KOPT-K1 (cell line): ENCODE measurements at regions not wholly inside any gene's neighbourhood (a gene's known extent, or its start where the extent isn't known, plus 50 kb on each side); places are given as distances from the start of the nearest gene placed in this dataset.
"Not testable (repeated sequence)": the region's sequence is repeated elsewhere in the genome, so short reads cannot be mapped to it uniquely, and the experiment has no call there.

Experiments used
- H3K27ac ChIP-seq: fragments of 200-600 bp; sonication (generic); 2 replicates; pipeline ENCODE4 v1.5.1; 2016; ENCODE audit warnings: antibody characterized with exemption, mild to moderate bottlenecking, low read depth, low read length; ENCODE audit not compliant: poor library complexity, severe bottlenecking
- H3K36me3 ChIP-seq: fragments of 200-600 bp; sonication (generic); 2 replicates; pipeline ENCODE4 v1.5.1; 2017; ENCODE audit warnings: antibody characterized with exemption, mild to moderate bottlenecking, low read length, moderate library complexity; ENCODE audit not compliant: insufficient read depth
- H3K9me3 ChIP-seq: fragments of 200-600 bp; sonication (generic); 2 replicates; pipeline ENCODE4 v1.5.1; 2017; ENCODE audit warnings: antibody characterized with exemption, low read length, mild to moderate bottlenecking; ENCODE audit not compliant: insufficient read depth, poor library complexity, severe bottlenecking

DNA sequence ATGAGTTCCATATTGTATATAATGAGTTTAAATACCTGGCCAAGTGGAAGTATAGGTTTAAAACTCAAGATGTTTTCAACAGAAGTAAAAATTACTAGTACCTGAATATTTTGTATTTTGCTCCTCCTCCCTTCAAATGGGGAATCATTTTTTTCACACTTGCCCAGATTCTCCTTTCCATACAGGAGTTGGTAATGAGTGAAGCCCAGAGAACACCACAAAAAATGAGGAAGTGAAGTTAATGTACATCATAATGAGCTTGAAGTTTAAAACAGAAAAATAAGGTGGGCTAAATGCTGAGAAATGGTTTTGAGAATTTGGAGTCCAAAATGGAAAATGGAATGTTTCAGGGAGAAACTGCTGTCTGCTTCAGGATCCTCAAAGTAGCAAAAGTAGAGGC, 364.8 kb upstream of the EMCN start:
- Histone ChIP-seq H3K27ac (no peak overlapping the region), H3K36me3 (no peaks in the 10 kb centered on the region), H3K9me3 (peaks cover 11% of the 10 kb centered on the region)

DNA sequence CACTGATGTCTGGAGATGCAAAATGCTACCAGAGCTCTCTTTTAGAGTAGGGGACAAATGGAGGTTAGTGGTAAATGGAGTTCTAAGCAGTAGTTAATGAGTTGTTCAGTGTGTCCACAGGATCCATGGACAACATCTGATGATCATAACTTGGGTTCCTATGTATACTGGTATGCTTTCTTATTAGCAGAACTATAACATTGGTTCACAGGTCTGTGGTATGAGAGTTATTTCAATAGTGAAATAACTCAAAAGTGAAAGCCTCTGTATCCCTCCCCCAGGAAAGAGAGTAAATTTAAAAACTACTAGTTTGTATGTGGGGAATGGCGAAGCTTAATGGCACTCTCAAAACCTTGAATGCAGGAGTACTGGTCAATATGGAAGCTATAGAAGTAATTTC, 363.5 kb upstream of the EMCN start:
- no peak overlapping the region for H3K27ac ChIP-seq
- no peaks in the 10 kb centered on the region for H3K36me3 ChIP-seq
- peaks cover 11% of the 10 kb centered on the region for H3K9me3 ChIP-seq

DNA sequence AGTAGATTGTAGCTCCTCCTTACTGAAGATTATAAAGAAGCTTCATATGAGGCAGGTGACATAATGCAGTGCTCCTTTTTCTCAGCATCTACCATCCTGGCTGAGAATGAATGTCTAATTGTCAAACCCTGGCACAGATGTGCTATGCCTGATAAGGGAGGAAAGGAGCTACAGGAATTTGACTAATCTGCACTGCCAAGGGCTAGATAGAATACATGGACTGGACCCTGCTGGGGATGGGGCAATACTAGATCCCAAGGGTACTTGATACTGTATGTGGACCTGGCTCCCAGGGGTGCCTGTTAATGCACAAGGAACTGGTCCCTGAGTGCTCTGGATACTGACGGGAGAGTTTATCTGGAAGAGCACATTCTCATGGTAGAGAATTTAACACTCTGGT, 362.2 kb upstream of the EMCN start:
- H3K9me3 ChIP-seq, result peaks cover under 1% of the 10 kb centered on the region
- H3K27ac ChIP-seq, result no peak overlapping the region
- no peaks in the 10 kb centered on the region for H3K36me3 ChIP-seq

DNA sequence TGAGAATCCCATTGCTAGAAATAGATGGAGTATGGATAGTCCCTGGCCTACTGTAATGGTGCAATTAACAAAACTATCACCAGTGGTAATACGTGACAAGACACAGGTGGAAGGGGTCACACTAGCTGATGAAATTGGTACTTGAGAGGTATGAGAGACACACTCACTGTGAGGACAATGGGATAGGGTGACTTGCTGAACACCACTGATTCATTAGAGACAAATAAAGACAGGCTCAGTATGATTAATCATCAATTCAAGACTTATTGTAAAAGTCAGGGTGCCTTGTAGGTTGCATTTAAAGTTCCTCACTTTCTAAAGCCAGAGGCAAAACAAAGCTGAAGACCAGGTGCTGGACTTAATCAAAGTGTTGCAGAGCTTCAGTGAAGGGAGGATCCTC, 361.6 kb upstream of the EMCN start:
- H3K9me3 ChIP-seq, result no peaks in the 10 kb centered on the region
- no peaks in the 10 kb centered on the region for H3K36me3 ChIP-seq
- no peak overlapping the region for H3K27ac ChIP-seq

DNA sequence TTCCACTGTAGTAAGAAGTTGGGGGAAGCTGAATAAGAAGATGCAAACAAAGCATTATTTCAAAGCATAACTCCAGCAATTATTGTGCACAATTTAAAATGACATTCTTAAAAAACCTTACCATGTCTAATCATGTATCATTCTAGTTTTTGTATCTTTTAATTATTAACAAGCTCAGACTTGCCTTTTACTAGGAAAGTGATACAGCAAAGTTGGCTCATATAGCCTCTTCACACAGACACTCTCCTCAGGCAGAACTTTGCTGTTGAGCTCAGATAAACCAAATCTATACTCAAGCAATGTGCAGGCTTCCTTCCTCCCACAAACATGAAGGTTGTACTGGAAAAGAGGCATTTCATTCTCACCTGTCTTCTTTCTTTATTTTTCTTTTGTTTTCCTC, 358.7 kb upstream of the EMCN start:
- no peak overlapping the region for H3K27ac ChIP-seq
- no peaks in the 10 kb centered on the region for H3K9me3 ChIP-seq
- no peaks in the 10 kb centered on the region for H3K36me3 ChIP-seq

DNA sequence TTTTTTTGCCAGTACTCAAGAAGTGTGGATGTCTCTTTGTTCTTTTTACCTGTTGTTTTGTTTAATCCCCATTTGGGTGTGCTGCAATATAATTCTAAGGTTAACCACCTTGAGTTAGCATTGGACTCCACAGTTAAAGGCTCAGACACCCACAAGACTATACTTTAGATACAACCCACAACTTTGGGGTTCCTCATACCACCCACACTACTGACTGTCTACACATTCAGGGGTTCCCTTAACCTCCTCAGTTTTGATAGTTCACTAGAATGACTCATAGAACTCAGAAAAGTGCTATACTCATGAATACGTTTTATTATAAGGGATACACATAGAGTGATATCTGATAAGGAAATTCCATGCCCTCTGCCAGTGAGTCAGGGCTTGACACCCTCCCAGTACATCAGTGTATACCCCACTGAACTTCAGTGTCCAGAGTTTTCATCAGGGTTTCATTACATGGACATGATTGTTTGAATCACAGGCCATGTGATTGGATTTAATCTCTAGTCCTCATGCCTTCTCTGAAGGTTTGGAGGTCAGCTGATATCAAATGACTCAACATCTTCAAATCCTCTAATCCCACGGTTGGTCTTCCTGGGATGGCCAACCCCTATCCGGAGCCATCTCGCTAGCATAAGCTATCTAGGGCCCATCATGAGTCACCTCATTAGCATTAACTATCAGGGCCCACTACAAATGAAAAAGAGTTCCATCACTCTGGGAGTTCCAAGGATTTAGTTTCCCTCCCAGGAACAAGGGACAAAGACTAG, 357.7 kb upstream of the EMCN start:
- H3K9me3 ChIP-seq, result no peaks in the 10 kb centered on the region
- no peaks in the 10 kb centered on the region for H3K36me3 ChIP-seq
- no peak overlapping the region for H3K27ac ChIP-seq

DNA sequence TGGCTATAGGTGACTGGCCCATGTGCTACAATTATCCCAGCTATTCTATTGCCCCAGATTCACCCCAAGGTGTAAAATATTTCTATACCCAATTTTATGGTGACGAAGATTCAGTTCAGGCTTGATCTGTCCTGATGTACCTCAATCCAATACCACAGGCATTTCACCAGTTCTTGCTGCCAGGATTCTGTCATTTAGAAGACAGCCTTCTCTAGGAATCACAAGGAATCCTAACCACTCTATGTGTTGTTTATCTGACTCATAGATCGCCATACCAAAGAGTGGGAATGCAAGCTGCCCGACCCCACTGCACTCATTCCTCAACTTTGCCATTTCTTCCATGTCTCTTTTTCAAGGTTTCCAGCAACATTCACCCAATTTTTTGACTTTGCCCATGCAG, 355.0 kb upstream of the EMCN start:
- no peak overlapping the region for H3K27ac ChIP-seq
- no peaks in the 10 kb centered on the region for H3K9me3 ChIP-seq
- no peaks in the 10 kb centered on the region for H3K36me3 ChIP-seq

DNA sequence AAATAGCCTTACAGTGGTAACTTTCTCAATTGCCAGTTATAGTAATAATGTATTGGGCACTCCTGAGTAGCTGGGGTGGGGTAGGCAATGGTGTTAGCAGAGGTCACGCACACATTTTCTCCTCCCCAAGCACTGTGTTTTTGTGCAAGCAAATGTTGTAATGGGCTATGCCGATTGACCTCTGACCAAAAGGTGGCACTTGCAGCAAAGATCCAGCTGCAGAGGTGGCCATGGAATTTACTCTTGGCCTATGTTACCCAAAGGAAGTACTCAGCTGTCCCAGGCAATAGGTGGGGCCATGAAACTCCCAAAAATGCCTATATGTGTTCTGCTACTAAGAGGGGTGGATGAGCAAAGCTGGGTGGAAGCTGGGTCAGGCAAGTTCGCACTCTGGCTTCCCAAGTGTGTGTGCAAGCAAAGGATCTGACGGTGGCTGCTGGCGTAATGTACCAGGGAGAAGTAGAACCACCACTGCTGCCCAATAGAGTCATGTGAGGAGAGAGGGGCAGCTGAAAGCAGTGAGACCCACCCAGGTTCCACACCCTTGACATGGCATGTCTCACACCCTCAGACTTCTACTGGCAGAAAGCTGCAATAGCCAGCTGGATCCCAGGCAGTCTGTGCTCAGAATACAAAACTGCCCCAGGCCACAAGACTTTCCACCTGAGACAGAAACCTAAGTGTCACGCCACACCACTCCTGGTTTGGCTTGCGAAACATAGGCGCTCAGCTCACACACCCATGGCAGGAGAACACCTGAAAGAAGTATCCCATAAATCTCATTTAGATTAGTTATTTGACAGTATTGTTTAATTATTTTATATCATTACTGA, 353.3 kb upstream of the EMCN start:
- Histone ChIP-seq H3K9me3 (no peaks in the 10 kb centered on the region), H3K36me3 (no peaks in the 10 kb centered on the region), H3K27ac (no peak overlapping the region)

DNA sequence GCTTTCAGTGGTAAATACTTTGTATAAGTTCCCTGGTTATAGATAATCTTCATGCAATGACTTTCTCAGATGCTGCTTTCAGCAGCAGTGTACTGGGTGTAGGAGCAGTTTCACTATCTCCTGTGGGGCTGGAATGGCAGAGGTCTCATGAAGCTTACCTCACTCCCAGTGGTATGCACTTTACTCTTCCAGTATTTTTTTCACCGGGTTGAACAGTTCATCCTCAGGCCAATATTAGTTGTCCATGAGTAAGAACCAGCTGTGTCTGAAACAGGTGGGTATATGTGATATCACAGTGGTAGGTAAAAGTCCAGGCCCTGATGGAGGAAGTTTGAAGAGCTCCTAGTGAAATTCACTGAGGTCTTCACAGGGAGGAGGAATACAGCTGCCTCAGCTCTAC, 351.5 kb upstream of the EMCN start:
- no peak overlapping the region for H3K27ac ChIP-seq
- H3K36me3 ChIP-seq, result no peaks in the 10 kb centered on the region
- H3K9me3 ChIP-seq, result no peaks in the 10 kb centered on the region

DNA sequence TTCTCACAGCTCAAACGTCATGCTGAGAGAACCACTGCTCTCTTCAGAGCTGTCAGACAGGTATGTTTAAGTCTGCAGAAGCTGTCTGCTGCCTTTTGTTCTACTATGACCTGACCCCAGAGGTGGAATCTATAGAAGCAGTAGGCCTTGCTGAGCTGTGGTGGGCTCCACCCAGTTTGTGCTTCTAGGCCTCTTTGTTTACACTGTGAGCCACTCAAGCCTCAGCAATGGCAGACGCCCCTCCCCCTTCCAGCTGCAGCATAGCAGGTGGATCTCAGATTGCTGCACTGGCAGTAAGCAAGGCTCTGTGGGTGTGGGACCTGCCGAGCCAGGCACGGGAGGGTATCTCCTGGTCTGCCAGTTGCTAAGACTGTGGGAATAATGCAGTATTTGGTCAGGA, 350.5 kb upstream of the EMCN start:
- H3K27ac ChIP-seq, H3K9me3 ChIP-seq, H3K36me3 ChIP-seq: not testable (repeated sequence)

DNA sequence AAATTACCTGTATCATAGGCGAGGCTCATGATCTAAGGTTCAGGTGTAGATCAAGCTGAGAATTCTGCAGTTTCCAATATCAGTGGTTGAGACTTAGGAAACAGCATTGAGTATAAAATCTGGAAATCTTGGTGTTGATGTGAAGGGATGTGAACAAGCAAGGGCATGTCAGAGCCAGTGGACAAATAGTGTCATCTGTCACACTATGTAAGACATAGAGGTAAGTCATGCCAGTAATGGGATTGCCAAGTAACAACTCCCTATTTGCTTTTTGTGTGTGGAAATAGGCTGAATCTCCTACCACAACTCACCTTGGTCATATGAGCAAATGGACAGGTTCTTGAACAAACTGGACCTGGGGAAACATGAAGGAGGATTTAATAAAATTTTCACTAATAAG, 334.5 kb upstream of the EMCN start:
- H3K36me3 ChIP-seq, result no peaks in the 10 kb centered on the region
- H3K27ac ChIP-seq, result no peak overlapping the region
- no peaks in the 10 kb centered on the region for H3K9me3 ChIP-seq

DNA sequence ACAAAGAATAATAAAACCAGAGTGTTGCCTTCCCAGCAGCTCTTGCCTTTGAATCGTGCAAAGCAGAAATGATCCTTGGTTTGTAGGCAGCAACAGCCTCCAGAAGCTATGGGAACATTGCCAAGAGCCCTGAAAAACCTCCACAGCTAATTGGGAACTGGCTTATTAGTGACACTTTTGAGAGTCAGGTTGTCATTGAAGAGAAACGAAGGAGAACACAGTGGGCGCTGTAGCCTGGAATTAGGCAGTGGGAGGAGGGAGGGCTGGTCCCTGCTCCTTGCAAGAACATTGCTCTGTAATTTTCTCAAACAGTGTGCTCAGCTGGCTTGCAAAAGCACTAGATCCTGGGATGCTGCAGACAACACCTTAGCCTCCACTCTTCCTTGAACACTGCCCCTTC, 331.5 kb upstream of the EMCN start:
- Histone ChIP-seq H3K27ac (no peak overlapping the region), H3K36me3 (no peaks in the 10 kb centered on the region)

DNA sequence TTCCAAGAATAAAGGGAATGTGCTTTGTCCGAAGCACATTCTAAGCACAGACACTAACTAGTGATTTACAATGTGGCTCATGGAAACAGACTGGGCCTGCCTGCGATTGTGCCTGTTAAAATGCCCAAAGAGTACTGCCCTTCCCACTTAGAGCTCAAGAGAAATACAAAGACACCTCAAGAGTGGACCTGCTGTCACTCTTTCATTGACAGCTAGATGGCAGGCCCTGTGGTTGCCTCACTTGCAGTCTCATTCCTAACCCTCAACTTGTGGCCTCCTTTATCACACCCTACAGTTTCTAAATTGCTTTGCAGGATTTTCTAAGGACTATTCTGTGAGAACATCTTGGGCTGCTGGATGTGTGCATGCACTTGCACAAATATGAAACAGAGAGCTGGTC, 331.0 kb upstream of the EMCN start:
- Histone ChIP-seq H3K36me3 (no peaks in the 10 kb centered on the region), H3K27ac (no peak overlapping the region), H3K9me3 (no peaks in the 10 kb centered on the region)

More for the DNA sequence above, 331.5 kb upstream of the EMCN start:
- no peaks in the 10 kb centered on the region for H3K9me3 ChIP-seq

DNA sequence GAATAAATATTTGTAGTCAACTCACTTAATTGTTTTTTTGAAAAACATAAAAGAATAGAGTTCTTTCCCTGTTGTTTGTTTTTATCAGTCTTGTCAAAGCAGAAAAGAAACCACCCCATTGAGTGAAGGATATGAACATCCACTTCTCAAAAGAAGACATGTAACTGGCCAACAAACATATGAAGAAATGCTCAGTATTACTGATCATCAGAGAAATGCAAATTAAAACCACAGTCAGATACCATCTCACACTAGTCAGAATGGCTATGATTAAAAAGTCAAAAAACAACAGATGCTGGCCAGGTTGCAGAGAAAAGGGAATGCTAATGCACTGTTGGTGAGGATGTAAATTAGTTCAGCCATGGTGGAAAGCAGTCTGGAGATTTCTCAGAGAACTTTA, 326.1 kb upstream of the EMCN start:
- Histone ChIP-seq H3K36me3 (no peaks in the 10 kb centered on the region), H3K27ac (no peak overlapping the region), H3K9me3 (no peaks in the 10 kb centered on the region)

DNA sequence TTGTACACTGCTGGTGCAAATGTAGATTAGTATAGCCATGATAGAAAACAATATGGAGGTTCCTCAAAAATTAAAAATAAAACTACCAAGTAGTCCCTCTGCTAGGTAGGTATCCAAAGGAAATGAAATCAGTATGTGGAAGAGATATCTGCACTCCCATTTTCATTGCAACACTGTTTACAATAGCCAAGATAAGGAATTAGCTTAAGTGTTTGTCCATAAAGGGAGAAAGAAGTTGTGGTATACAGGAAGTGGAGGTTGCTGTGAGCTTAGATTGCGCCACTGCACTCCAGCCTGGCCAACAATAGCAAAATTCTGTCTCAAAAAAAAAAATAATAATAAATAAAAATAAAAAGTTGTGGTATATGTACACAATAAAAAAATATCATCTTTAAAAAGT, 325.0 kb upstream of the EMCN start:
- Histone ChIP-seq H3K9me3 (no peaks in the 10 kb centered on the region), H3K36me3 (no peaks in the 10 kb centered on the region), H3K27ac (no peak overlapping the region)

DNA sequence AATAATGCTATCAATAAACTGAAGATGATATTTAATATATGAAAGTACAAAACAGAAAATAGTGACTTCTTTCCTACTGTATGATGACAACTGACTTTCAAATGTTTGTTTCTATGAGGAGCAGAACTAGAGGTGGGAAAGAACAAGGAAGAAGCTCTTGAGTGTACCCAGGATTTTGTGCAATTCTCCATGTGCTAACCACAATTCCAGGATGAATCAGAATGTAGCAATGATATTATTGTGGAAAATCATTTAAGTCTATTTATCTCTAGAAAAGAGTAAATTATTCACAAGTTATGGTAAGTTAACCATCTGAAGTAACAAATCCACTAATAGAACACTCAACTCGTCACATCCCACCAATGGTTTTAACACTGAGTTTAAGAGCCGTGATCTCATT, 324.1 kb upstream of the EMCN start:
- H3K27ac ChIP-seq, result no peak overlapping the region
- H3K9me3 ChIP-seq, result no peaks in the 10 kb centered on the region
- H3K36me3 ChIP-seq, result no peaks in the 10 kb centered on the region
